ENCODE measurements at regions not wholly inside any gene's neighbourhood (a gene's known extent, or its start where the extent isn't known, plus 50 kb on each side); places are given as distances from the start of the nearest gene placed in this dataset.

- Histone ChIP-seq H2BK120ac (replicated peaks; ENCODE audit: low read depth, low read length) (no peak overlapping the region), H3K4me2 (ENCODE audit: insufficient read depth in 1 of 2, low read depth in 2 of 2, low read length in 2 of 2) (no peak overlapping the region), H3K9ac (replicated peaks in 1 of 4; ENCODE audit: extremely low read depth in 1 of 4, low read depth in 3 of 4, low read length in 3 of 4) (no peak overlapping the region), H3K79me2 (ENCODE audit: control insufficient read depth in 1 of 2, insufficient read depth in 2 of 2, low read length in 2 of 2) (no peaks in the 10 kb centered on the region), H3K4ac (replicated peaks; ENCODE audit: insufficient read length, low read depth, low read length) (no peak overlapping the region), H3K23ac (ENCODE audit: insufficient read length) (no peak overlapping the region), H3K4me1 (replicated peaks in 1 of 4; ENCODE audit: control insufficient read depth in 3 of 4, insufficient read depth in 4 of 4, low read length in 3 of 4) (no peaks in the 10 kb centered on the region), H2BK12ac (ENCODE audit: low read depth, low read length) (no peak overlapping the region), H3K18ac (ENCODE audit: extremely low read depth, low read length) (no peak overlapping the region), H3K14ac (ENCODE audit: insufficient read length) (no peak overlapping the region), H3K56ac (replicated peaks; ENCODE audit: insufficient read length, low read depth, low read length) (no peak overlapping the region), H3K23me2 (ENCODE audit: low read depth, low read length) (no peaks in the 10 kb centered on the region), H3K27me3 (replicated peaks in 1 of 4; ENCODE audit: control insufficient read depth in 3 of 4, extremely low read depth in 1 of 4, insufficient read depth in 3 of 4, low read length in 3 of 4) (no peaks in the 10 kb centered on the region), H2BK20ac (ENCODE audit: low read length) (no peak overlapping the region), H3K79me1 (ENCODE audit: low read depth, low read length) (no peaks in the 10 kb centered on the region), H3K9me3 (ENCODE audit: insufficient read depth in 2 of 2, low read depth in 1 of 2, low read length in 1 of 2) (no peaks in the 10 kb centered on the region), H3K4me3 (ENCODE audit: extremely low read depth in 1 of 4, insufficient read depth in 2 of 4, low read depth in 3 of 4, low read length in 4 of 4) (no peak overlapping the region), H4K20me1 (replicated peaks in 1 of 2; ENCODE audit: control insufficient read depth in 1 of 2, insufficient read depth in 2 of 2, low read length in 2 of 2) (no peaks in the 10 kb centered on the region), H3K36me3 (ENCODE audit: control insufficient read depth in 2 of 4, insufficient read depth in 4 of 4, low read length in 3 of 4) (no peaks in the 10 kb centered on the region), H2AK5ac (ENCODE audit: low read depth, low read length) (no peak overlapping the region), H3K27ac (ENCODE audit: low read depth, low read length) (no peak overlapping the region), H4K5ac (ENCODE audit: insufficient read length, low read depth, low read length) (no peak overlapping the region), H2BK15ac (ENCODE audit: low read length) (no peak overlapping the region), H2BK5ac (ENCODE audit: low read depth, low read length) (no peak overlapping the region), H2AFZ (ENCODE audit: low read length) (no peak overlapping the region), H4K91ac (replicated peaks; ENCODE audit: insufficient read length, low read length) (no peak overlapping the region), H4K8ac (ENCODE audit: extremely low read depth, insufficient read depth, low read length) (no peak overlapping the region)
- ChIA-PET POLR2A (ENCODE audit: partially characterized antibody) (no interaction called here), CTCF (ENCODE audit: partially characterized antibody) (interaction anchor here (1.3 to 1.4 kb wide), 2 partner anchors 81 to 116 kb away, joined by 5 read pairs; no protein-coding TSS in a partner anchor)
- FAIRE-seq (no peak), DNase-seq (ENCODE audit: low read depth in 1 of 2, low spot score in 2 of 2) (no peak)
- 85% methylated on average over 7 of the region's 7 CpGs; no CpG with 5 or more reads in 1 of the 2 experiments for WGBS, 2 experiments (ENCODE audit: extremely low coverage in 1 of 2, insufficient coverage in 1 of 2, insufficient read length in 1 of 2, insufficient replicate concordance in 2 of 2, low coverage in 1 of 2, low lambda C conversion rate in 2 of 2, missing lambda C conversion rate in 1 of 2)
- TF ChIP-seq TAF7 (optimal IDR thresholded peaks at IDR 0.05; ENCODE audit: borderline replicate concordance, low read depth, low read length) (no peak), RXRA (IDR thresholded peaks at IDR 0.05; ENCODE audit: insufficient read depth, low read depth, low read length) (no peak), ATF3 (IDR thresholded peaks at IDR 0.05; ENCODE audit: insufficient read depth, low read depth, low read length) (no peak), MAX (IDR thresholded peaks at IDR 0.05) (no peak), RAD21 (IDR thresholded peaks at IDR 0.05 in 1 of 2, conservative IDR thresholded peaks at IDR 0.05 in 1 of 2; ENCODE audit: low read depth in 2 of 2, low read length in 2 of 2) (no peak), ATF2 (IDR thresholded peaks at IDR 0.05; ENCODE audit: low read length) (no peak), BCL11A (IDR thresholded peaks at IDR 0.05; ENCODE audit: low read depth in 2 of 2, low read length in 2 of 2) (no peak), YY1 (IDR thresholded peaks at IDR 0.05; ENCODE audit: low read depth, low read length) (no peak), KDM1A (IDR thresholded peaks at IDR 0.05; ENCODE audit: borderline replicate concordance, low read length) (no peak), POLR2AphosphoS5 (IDR thresholded peaks at IDR 0.05; ENCODE audit: low read depth, low read length) (no peak), SRF (IDR thresholded peaks at IDR 0.05; ENCODE audit: low read depth, low read length) (no peak)
Measured at GRCh38 chr7:26457696-26458327, 166.2 kb downstream of the SNX10 start.
